MM.1S (cell line): ENCODE measurements at regions not wholly inside any gene's neighbourhood (a gene's known extent, or its start where the extent isn't known, plus 50 kb on each side); places are given as distances from the start of the nearest gene placed in this dataset.

Experiments
- EZH2 ChIP-seq: fragments of 300-600 bp; sonication (generic); optimal IDR thresholded peaks from 2 replicates; pipeline ENCODE3; 2017; ENCODE audit warnings: low read depth, mild to moderate bottlenecking, antibody characterized with exemption, low read length, mixed read lengths
- TF ChIP-seq, protein P1 (sequence below): fragments of 300-600 bp; sonication (generic); IDR thresholded peaks from 2 replicates; pipeline ENCODE4 v1.5.1; 2016; ENCODE audit warnings: antibody characterized with exemption, low read length, mixed read lengths

DNA sequence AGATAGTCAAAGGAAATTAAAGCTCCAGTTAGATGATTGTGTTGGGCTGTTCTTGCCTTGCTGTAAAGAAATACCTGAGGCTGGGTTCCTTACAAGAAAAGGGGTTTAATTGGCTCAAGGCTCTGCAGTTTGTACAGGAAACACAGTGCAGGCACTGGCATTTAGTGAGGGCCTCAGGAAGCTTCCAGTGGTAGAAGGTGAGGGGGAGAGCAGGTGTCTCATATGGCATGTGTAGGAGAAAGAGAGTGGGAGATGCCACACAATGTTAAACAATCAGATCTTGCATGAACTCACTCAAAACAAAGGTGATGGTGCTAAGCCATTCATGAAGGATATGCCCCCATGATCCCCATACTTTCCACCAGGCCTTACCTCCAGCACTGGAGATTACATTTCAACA is 493.5 kb upstream of the IMPG1 start:
- TF ChIP-seq, protein P1, sequence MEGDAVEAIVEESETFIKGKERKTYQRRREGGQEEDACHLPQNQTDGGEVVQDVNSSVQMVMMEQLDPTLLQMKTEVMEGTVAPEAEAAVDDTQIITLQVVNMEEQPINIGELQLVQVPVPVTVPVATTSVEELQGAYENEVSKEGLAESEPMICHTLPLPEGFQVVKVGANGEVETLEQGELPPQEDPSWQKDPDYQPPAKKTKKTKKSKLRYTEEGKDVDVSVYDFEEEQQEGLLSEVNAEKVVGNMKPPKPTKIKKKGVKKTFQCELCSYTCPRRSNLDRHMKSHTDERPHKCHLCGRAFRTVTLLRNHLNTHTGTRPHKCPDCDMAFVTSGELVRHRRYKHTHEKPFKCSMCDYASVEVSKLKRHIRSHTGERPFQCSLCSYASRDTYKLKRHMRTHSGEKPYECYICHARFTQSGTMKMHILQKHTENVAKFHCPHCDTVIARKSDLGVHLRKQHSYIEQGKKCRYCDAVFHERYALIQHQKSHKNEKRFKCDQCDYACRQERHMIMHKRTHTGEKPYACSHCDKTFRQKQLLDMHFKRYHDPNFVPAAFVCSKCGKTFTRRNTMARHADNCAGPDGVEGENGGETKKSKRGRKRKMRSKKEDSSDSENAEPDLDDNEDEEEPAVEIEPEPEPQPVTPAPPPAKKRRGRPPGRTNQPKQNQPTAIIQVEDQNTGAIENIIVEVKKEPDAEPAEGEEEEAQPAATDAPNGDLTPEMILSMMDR, result no peak
- TF ChIP-seq EZH2, result no peak
